ENCODE measurements at regions not wholly inside any gene's neighbourhood (a gene's known extent, or its start where the extent isn't known, plus 50 kb on each side); places are given as distances from the start of the nearest gene placed in this dataset.
"Not testable (repeated sequence)": the region's sequence is repeated elsewhere in the genome, so short reads cannot be mapped to it uniquely, and the experiment has no call there.

DNA sequence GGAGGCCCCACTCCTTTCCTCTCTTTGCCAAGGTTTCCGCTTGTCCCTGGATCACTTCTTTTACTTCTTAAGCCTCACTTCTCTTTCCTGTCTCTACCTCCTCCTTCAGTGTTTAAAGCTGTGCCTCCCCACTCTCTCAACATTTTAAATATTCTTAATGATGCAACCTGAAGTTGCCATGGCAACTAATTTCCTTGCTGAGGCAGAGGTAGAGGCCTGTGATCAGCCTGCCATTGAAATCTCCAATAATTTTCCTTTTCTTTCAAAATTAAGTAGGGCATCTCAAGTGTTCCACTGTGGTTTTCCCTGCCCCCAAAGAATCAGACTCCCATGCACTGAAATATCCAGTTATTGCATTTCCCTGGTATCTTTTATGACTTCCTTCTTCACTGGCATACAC, 108.6 kb upstream of the VRK1 start:
- DNase-seq = no peak

DNA sequence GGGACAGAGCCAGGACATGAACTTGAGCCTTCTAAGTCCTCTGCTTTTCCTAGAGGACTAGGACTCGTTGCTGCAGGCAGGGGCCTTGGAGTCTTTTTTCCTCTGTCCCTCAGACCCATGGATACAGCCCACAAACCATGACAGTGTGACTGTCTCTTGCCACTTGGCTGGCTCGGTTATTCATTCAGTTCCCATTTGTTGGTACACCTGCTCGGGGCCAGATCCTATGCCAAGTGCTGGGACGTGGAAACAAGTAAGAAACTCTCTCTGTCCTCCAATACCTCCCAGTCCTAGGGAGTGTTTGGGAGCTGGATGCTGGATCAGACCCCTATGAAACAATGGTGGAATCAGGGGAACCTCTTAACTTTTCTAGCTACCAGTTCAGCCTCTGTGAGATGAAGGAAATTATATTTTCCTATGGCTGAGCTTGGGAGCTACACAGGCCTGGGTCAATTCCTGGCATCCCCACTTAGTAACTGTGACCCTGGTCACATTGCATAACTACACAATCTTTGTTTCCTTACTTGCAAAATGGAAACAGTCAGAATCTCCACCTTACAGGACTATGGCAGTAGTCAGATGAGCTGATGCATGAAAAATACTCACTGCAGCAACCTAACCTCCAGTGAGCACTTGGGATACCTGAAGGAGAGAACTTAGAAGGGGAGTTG, 106.3 kb upstream of the VRK1 start:
- no peak for DNase-seq

DNA sequence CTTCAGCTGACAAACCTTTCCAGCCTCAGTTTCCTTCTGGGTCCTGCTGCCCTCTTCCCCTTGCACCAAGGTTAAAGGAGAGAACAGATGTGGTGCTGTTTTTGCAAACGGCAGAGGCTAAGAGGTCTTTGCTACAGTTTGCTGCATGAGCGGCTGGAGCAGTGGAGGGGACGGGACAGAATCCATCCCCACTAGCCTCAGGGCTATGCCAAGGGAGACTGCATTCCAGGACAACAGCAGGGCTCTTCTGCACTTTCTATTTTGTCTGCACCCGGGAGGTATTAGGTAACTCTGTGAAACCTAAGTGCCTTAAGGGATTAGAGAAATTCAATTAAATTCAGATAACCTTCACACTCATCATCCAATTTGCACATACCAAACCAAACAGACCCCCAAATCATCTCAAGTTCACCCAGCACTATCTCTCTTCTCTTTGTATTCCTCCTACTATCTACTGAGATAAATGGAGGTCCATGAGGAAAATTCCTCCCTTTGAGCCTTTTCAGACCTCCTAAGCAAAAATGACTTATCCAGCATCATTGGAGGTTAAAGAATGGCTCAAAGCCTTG, 103.8 kb upstream of the VRK1 start:
- no peak for DNase-seq

DNA sequence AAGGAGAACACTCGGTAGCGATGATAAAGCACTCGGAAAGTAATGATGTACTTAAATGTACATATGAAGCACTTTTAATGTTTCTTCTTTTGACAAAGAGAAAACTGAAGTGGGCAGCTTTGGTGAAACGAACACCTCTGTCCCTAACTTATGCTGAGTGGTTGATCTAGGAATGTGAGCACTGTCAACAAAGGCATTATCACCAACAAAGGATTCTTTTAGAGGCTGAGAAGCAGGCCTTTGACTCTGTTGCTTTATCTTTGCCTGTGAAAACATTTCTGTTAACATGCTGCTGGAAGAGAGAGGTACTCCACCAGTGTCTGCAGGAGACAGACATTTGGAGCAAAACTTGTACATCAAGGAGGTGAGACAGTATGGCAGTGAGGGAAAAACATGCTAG, 103.2 kb upstream of the VRK1 start:
- no peak for DNase-seq

DNA sequence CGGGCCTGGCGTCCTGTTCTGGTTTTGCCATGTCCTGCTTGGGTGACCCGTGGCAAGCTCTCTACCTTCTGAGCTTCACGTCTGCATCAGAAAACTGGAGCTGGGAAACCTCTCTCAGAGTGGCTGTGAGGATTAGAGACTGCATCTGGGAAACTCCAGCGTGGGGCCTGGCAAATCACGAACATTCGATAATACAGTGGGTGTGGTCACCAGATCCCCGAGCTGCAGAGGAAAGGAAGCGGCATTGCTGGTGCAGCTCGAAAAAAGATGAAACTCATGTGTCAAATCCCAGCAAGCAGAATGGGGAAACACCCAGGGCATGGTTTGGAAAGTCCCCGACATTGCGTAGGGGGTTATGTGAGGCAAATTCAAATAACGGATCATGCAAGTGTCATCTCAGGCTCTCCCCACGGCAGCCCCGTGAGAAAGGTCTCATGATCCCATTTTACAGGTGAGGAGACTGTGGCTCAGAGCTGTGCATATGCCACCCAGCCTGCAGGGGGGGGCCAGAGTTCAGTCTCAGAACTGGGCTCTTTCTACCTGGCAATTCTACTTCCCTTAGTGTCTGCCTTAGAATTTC, 98.1 kb upstream of the VRK1 start:
- no peak for DNase-seq

DNA sequence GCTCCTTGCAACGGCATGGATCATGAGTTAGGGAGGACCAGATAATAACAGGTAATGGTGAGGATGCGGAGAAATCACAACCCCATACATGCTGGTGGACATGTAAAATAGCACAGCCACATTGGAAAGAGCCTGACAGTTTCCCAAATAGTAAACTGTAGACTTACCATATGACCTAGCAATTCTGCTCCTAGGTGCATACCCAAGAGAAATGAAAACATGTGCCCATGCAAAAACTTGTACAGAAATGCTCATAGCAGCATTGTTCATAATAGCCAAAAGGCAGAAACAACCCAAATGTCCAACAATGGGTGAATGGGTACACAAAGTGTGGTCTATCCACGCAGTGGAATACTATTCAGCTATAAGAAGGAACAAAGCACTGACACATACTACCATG, 97.5 kb upstream of the VRK1 start:
- DNase-seq = no peak

DNA sequence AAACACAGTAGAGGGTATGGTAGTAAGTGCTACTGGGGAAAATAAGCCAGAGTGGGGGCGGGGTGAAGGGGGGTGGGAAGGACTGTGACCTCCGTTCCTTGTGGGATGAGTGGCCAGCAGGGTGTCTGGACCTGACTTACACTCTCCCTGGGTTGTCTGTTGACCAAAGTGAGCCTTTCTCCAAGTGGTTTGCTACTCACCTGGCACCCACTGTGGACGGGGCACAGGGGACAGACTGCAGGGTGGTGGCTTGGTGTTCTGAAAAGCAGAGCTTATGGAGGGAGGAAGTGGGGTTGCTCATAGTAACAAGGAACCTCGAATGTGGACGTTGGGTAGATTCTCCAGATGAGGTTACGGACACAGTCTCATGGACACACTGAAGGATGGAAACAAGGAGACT, 94.4 kb upstream of the VRK1 start:
- DNase-seq = no peak

DNA sequence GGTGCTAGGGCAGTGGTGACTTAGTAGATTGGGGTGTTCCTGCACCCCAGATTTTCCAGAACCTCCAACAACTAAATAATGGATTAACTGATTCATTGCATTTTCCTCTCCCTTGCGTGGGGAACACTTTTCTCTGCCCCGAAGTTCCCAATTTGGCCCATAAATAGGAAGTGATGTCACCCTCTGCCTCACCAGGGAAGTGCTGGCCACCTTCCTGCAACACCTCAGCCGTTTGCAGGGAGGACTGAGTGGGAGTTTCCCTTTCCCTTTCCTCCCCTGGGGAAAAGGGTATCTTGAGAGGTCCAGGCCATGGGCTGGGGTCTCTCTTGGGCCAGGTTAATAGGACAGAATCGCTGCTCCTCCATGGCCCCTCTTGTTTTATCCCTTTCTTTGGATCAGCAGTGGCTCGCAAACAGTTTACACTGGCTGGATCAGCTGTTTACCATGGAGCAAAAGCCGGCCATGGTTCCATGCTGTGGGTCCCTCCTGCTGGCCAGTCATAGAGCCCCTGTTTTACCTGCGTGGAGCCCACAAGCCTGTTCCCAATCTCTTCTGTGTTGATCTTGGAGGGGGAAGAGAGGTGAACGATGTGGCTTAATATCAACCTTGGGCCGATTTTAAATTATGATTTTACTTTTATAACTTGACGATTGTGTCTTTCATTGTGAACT, 91.6 kb upstream of the VRK1 start:
- DNase-seq = no peak

DNA sequence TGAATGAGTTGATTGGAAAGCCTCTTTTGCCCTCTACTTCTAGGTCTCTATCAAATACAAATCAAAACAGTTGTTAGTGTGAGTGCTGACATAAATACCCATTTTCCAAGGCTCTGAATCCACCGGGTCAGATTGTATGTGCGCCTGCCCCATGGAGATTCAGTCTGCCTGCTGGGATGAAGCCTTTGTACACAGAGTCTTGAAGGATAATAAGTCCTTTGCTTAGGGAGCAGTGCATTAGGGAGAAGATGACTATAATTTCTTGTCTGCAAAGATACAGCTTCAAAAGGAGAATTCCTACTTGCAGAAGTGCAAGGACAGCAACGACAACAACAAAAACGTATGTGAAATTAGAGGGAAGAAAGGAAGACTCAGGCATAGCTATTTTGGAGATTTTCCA, 90.3 kb upstream of the VRK1 start:
- DNase-seq = no peak

DNA sequence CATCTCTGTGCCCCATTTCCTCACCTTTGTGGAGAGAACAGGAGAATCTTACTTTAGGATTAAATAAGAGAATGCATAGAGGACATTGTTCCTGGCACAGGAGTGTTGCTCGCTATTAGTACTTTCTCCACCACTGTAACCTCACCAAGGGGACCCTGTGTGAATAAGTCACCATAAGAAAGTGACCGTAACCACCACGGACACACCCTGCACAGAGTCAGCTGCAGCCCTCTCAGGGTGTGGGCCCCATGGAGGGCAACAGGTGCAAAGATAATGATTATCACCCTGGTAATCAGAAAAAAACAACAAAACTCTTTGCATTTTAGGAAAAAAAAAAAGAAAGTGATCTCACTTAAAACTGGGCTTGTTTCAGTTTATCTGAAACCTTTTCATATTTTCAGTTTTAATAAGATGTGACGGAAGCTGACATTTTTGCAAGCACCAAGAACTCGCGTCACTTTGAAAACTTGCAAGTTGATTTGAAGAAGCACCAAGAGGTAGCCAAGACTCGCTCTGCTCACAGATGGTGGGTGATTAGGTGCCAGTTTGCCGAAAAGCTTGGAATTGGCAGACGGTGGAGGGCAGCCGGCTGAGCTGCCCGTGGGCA, 87.0 kb upstream of the VRK1 start:
- DNase-seq = no peak

DNA sequence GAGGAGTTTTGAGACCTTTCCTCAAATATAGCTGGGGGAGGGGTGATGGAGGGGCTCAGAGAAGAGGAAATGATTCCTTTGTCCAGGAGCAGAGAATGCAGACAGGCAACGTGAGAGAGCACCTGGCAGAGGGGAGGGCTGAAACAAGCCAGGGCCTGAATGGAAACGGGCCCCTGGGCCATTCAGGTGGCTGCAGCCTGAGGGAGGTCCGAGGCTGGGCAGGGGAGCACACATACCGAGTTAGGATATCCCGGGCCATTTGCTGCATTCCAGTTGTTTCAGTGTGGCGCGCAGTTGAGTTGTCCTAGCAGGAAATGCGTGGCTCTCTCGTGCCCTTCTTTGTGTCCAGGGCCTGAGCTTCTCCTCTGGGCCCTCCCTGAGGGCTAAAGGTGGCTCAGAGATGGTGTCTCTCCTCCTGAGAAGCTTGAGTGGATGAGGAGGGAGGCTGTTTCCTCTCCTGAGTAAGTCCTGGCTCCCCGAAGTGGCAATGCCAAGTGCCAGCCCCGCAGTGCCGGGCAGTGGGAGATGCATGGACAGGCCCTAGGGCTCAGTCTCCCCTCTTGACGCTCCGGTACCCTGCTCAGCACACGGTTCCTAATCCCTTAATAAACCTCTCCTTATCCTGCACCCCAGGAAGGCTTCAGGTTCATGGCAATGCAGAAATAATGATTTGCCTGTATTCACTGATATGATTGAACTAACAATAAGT, 85.5 kb upstream of the VRK1 start:
- DNase-seq = no peak

DNA sequence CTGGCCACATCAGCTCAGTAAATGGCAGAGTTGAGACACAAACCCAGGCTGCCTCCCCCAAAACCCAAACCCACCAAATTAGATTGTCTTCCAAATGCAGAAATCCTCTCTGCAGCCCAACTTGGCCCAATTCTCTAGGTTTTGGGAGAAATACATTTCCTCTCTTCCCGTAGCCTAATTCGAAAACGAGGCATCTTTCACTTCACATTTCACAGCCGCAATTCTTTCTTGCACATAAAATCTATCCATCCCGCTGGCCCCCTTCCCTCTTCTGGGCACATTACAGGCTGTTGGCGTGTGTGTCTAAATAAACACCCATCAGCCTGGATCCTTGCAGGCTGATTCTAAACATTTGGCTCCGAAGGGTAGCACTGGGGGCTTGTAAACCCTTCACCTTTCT, 83.8 kb upstream of the VRK1 start:
- DNase-seq = no peak

DNA sequence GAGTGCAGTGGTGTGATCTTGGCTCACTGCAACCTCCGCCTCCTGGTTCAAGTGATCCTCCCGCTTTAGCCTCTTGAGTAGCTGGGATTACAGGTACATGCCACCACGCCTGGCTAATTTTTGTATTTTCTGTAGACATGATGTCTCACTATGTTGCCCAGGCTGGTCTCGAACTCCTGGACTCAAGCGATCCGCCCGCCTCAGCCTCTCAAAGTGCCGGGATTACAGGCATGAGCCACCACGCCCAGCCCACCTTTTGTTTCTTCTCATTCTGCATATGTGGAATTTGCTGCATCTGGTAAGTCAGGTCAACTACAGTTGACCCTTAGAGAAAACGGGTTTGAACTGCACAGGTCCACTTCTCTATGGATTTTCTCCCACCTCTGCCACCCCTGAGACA, 82.6 kb upstream of the VRK1 start:
- not testable (repeated sequence) for DNase-seq

DNA sequence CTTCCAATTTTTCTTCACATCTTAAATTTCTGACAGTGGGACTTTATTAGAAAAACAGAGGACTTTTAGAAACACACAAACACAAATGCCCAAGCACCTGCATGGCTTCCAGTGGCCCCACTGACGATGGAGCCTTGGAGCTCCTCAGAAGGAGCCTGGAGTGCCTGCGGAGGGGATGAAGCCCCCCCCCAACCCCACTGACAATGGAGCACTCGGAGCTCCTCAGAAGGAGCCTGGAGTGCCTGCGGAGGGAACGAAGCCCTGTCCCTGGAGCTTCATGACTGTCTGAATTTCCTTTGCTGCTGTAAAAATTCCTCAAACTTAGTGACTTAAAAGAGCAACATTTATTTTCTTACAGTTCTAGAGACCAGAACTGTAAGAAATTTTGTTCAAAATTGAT, 80.1 kb upstream of the VRK1 start:
- no peak for DNase-seq

DNA sequence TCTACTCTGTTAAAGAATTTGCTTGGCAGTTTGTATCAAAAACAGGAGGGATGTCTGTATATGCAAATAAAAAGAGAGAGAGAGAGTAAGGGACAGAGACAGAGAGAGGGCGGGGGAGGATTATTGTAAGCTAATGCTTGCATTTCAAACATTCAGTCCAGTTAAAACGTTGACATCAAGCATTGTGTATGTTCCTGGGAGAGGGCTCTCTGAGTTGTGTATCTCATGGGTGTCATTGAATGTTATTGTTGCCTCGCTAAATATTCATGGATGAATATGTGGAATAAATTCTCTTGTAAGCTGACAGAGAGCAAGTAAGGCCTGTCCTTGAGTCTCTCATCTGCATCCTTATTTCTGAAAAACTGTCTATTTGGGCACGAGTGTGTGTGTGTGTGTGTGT, 78.8 kb upstream of the VRK1 start:
- DNase-seq = no peak

DNA sequence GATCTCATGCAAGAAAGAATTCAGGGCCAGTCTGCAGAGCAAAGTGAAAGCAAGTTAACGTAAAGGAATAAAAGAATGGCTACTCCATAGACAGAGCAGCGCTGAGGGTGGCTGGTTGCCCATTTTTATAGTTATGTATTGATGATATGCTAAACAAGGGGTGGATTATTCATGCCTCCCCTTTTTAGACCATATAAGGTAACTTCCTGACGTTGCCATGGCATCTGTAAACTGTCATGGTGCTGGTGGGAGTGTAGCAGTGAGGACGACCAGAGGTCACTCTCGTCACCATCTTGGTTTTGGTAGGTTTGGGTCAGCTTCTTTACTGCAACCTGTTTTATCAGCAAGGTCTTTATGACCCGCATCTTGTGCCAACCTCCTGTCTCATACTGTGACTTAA, 76.5 kb upstream of the VRK1 start:
- not testable (repeated sequence) for DNase-seq

DNA sequence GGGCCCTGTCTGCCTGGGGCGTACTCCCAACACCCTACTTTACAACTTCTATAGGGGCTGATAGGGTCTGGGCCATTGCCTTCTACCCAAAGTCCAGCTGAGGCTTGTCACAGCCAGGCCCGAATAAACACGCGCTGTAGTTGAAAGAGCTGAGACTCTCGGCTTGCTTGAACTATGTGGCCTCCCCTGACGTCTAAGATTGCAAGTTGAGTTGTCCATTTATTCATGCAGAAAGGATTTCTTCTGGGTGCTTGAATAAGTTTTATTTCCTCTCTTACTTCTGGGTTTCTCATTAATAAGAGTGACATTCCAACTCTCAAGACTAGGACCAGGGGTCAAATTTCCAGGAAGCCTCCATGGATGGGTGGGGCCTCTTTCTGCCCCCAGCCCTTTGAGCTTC, 74.4 kb upstream of the VRK1 start:
- DNase-seq = no peak

DNA sequence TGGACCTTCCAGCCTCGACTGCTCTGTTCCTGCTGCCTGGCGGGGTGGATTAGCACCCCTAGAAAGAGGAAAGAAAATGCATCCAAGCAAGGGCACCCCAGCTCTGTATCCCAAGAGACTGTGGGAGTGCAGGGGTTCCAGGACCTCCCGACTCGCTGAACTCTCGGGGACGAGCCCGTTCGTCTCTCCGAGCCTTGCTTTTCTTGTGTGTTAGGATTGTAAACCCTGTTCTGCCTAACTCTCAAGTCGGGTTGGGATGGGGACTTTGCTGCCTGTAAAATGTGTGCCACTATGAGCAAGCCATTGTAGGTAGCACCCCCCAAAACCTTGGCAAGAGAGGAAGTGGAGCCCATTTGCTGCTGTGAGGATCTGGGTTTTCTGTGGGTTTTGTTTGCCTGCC, 73.2 kb upstream of the VRK1 start:
- no peak for DNase-seq

DNA sequence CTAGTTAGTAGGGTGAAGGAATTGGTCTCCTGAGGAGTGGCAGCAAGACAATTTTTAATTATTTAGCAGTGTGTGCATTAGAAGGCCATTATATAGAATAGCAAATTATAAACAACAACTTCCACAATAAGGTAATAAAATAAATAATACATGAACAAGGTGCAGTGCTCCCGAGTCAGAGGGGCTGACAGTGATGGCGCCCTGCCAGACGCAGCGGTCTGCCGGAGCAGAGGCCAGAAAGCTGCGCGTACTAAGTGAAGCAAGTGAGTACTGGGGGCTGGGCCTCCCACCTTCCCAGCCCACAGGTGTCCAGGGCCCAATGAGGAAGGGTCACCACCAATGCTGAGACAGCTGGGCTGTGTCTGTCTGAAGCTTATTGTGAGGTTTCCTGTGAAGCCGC, 72.0 kb upstream of the VRK1 start:
- DNase-seq = no peak

DNA sequence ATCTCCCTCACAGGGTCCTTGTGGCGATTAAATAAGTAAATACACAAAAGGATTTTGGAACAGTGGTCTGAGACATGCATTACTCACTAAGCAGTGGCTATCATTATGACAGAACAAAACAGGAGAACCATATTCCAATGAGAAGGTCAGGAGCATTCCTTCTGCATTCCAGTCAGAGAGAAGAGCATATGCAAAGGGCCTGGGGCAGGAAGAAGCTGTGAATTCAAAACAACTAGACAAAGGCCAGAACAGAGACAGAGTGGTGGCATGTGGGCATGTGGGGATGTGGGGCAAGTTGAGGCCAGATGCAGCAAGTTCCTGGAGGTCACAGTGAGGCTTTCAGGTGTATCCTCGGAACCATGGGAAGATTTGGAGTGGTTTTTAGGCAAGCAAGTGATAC, 70.1 kb upstream of the VRK1 start:
- DNase-seq = no peak

DNA sequence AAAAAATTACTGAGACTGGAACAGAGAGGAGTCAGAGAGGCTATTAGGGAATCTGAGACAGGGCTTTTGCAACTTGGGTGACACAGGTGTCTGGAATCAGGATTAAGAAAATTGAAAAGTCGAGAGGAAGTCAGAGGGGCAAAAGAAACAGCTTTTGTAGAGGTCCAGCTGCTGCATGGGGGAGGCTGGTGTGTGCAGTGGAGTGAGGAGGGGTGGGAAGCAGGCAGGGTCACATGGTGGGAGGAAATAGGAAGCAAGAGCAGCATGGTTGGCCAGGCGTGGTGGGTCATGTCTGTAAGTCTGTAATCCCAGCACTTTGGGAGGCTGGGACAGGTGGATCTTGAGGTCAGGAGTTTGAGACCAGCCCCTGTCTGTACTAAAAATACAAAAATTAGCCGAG, 69.7 kb upstream of the VRK1 start:
- no peak for DNase-seq

DNA sequence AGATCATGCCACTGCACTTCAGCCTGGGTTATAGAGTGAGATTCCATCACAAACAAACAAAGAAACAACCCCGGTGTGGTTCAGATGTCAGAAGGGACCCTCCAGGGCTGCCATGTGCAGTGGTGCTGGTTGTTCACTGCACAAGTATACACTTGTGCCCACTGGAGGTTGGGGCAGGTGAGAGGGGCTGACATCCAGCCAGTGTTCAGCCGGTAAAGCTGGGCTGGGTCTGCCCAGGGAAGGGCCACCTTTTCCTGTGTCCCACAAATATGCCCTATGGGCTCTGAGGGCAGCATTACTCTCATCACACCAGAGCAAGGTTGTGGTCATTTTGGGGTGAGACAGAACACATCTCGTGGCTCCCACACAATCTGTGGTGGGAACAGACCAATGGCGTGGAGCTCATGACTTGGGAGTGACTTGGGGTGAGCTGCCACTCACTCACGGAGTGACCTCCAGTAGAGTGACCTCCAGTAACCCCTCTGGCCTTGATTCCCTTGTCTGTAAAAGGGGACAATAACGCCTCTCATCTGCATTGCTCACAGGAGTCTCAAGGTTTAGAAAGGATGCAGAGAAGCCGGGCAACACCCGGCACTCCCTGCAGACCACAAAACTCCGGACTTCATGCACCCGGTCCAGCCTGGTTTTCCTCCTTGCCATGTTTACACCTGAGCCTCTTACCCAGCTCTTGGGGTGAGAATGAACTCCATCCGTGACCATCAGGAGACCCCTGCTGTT, 69.0 kb upstream of the VRK1 start:
- DNase-seq = no peak

DNA sequence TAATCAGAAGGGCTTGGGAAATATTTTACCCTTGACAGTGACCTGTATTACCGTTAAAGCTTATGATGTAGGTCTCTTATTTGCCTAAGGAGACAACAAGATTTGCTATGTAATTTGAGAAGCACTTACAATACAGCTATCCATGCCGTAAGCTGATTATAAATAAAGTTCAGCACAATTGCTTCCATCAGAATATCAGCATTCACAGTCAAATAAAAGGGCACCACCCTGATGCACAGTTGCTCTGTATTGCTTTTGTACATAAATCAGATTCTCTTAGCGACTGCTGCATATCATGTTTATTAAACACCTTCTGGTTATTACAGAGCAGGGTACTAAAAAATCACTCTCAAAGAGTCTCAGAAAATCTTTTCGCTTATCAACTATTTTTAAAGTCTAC, 67.3 kb upstream of the VRK1 start:
- no peak for DNase-seq
